GM23248 (cell line): ENCODE measurements at regions not wholly inside any gene's neighbourhood (a gene's known extent, or its start where the extent isn't known, plus 50 kb on each side); places are given as distances from the start of the nearest gene placed in this dataset.

Source experiments
- DNase-seq: peaks from one replicate; pipeline ENCODE4 v3.0.0-alpha.2; 2015
- H2AFZ ChIP-seq: fragments of 200-600 bp; sonication (generic); 2 replicates; pipeline ENCODE4 v1.6.1; 2016; ENCODE audit warnings: antibody characterized with exemption
- H3F3A ChIP-seq: fragments of 200-600 bp; sonication (generic); 2 replicates; pipeline ENCODE4 v1.6.1; 2016; ENCODE audit warnings: mild to moderate bottlenecking, antibody characterized with exemption, mixed run types; ENCODE audit not compliant: insufficient read depth
- H3K27ac ChIP-seq: fragments of 200-600 bp; sonication (generic); 2 replicates; pipeline ENCODE4 v1.5.1; 2016; ENCODE audit warnings: mild to moderate bottlenecking
- H3K27me3 ChIP-seq: fragments of 200-600 bp; sonication (generic); replicated peaks from 2 replicates; pipeline ENCODE4 v1.6.1; 2016; ENCODE audit warnings: mild to moderate bottlenecking; ENCODE audit not compliant: insufficient read depth
- H3K36me3 ChIP-seq: fragments of 200-600 bp; sonication (generic); 2 replicates; pipeline ENCODE4 v1.6.1; 2016; ENCODE audit warnings: low read depth, mild to moderate bottlenecking
- H3K4me1 ChIP-seq: fragments of 200-600 bp; sonication (generic); 2 replicates; pipeline ENCODE4 v1.6.1; 2016; ENCODE audit warnings: mild to moderate bottlenecking; ENCODE audit not compliant: insufficient read depth
- H3K4me2 ChIP-seq: fragments of 200-600 bp; sonication (generic); one replicate; pipeline ENCODE4 v1.6.1; 2016; ENCODE audit warnings: mild to moderate bottlenecking; ENCODE audit not compliant: unreplicated experiment
- H3K4me3 ChIP-seq: fragments of 200-600 bp; sonication (generic); 2 replicates; pipeline ENCODE4 v1.5.1; 2016; ENCODE audit warnings: mild to moderate bottlenecking
- H3K79me2 ChIP-seq: fragments of 200-600 bp; sonication (generic); 2 replicates; pipeline ENCODE4 v1.6.1; 2016; ENCODE audit warnings: mild to moderate bottlenecking; ENCODE audit not compliant: insufficient read depth
- H3K9ac ChIP-seq: fragments of 200-600 bp; sonication (generic); 2 replicates; pipeline ENCODE4 v1.6.1; 2016; ENCODE audit warnings: mild to moderate bottlenecking
- H3K9me2 ChIP-seq: fragments of 200-600 bp; sonication (generic); 2 replicates; pipeline ENCODE4 v1.6.1; 2016; ENCODE audit warnings: mixed run types, mild to moderate bottlenecking, moderate library complexity; ENCODE audit not compliant: insufficient read depth
- H3K9me3 ChIP-seq: fragments of 200-600 bp; sonication (generic); one replicate; pipeline ENCODE4 v1.6.1; 2017; ENCODE audit warnings: low read depth
- H4K20me1 ChIP-seq: fragments of 200-600 bp; sonication (generic); 2 replicates; pipeline ENCODE4 v1.6.0; 2016; ENCODE audit not compliant: insufficient read depth
- EZH2 ChIP-seq: fragments of 200-600 bp; sonication (generic); IDR thresholded peaks from 2 replicates; pipeline ENCODE4 v1.6.1; 2018; ENCODE audit warnings: antibody characterized with exemption, mild to moderate bottlenecking; ENCODE audit not compliant: insufficient read depth, poor library complexity, severe bottlenecking
- EZH2phosphoT487 ChIP-seq: fragments of 200-600 bp; sonication (generic); IDR thresholded peaks from 2 replicates; pipeline ENCODE4 v1.6.1; 2018; ENCODE audit warnings: antibody characterized with exemption, moderate library complexity, mild to moderate bottlenecking, low read depth; ENCODE audit not compliant: insufficient read depth
- whole genome bisulfite sequencing, 2 experiments: methylation state at CpG; one replicate each; pipeline ENCODE4 v1.1.6; 2015 to 2017; ENCODE audit warnings: low lambda C conversion rate in 2 of 2, low coverage in 1 of 2; ENCODE audit errors: missing lambda C conversion rate in 2 of 2; 5-methylcytosine and 5-hydroxymethylcytosine counted together
- in situ Hi-C: fragments of 300-500 bp; cut with MboI; formaldehyde crosslinking; loops from 2 replicates; pipeline ENCODE4 v1.15.0; 2020

- Histone ChIP-seq H3K36me3 (no peaks in the 10 kb centered on the region), H3K27me3 (no peaks in the 10 kb centered on the region), H2AFZ (no peak overlapping the region), H3K9me3 (no peaks in the 10 kb centered on the region), H3K9me2 (no peaks in the 10 kb centered on the region), H3K4me2 (no peak overlapping the region), H3K9ac (no peak overlapping the region), H3K4me1 (no peaks in the 10 kb centered on the region), H4K20me1 (no peaks in the 10 kb centered on the region), H3K4me3 (no peak overlapping the region), H3F3A (no peaks in the 10 kb centered on the region), H3K27ac (no peak overlapping the region), H3K79me2 (no peaks in the 10 kb centered on the region)
- in situ Hi-C loops = no loop called here
- no peak for DNase-seq
- 9 to 11% methylated on average over 7 of the region's 7 CpGs for WGBS, 2 experiments
- TF ChIP-seq EZH2phosphoT487 (no peak), EZH2 (no peak)
Measured at GRCh38 chr9:90460220-90460619, 182.4 kb downstream of the DIRAS2 start.

- in situ Hi-C loops = no loop called here
- Histone ChIP-seq H3K9me2 (no peaks in the 10 kb centered on the region), H3K79me2 (no peaks in the 10 kb centered on the region), H3K4me3 (no peak overlapping the region), H3F3A (no peaks in the 10 kb centered on the region), H3K9ac (no peak overlapping the region), H3K4me1 (no peaks in the 10 kb centered on the region), H2AFZ (no peak overlapping the region), H4K20me1 (no peaks in the 10 kb centered on the region), H3K4me2 (no peak overlapping the region), H3K27ac (no peak overlapping the region), H3K27me3 (no peaks in the 10 kb centered on the region), H3K36me3 (no peaks in the 10 kb centered on the region), H3K9me3 (no peaks in the 10 kb centered on the region)
- WGBS, 2 experiments = 1 to 6% methylated on average over 2 of the region's 2 CpGs
- TF ChIP-seq EZH2phosphoT487 = no peak
- no peak for DNase-seq
Measured at GRCh38 chr9:90464978-90465377, 177.6 kb downstream of the DIRAS2 start.

- no peaks in the 10 kb centered on the region for H3F3A ChIP-seq
- no peak overlapping the region for H2AFZ ChIP-seq
- in situ Hi-C loops = no loop called here
- no peak overlapping the region for H3K4me2 ChIP-seq
- no peak for DNase-seq
- H3K79me2 ChIP-seq = no peaks in the 10 kb centered on the region
- no peaks in the 10 kb centered on the region for H3K4me1 ChIP-seq
- no peak overlapping the region for H3K27ac ChIP-seq
- no peak overlapping the region for H3K9ac ChIP-seq
- H3K9me2 ChIP-seq = no peaks in the 10 kb centered on the region
- no peak overlapping the region for H3K4me3 ChIP-seq
- no peaks in the 10 kb centered on the region for H3K27me3 ChIP-seq
- no peaks in the 10 kb centered on the region for H4K20me1 ChIP-seq
- TF ChIP-seq EZH2 (no peak), EZH2phosphoT487 (no peak)
- no peaks in the 10 kb centered on the region for H3K9me3 ChIP-seq
- WGBS, 2 experiments = 12 to 14% methylated on average over 3 of the region's 3 CpGs
- no peaks in the 10 kb centered on the region for H3K36me3 ChIP-seq
Measured at GRCh38 chr9:90466441-90466840, 176.2 kb downstream of the DIRAS2 start.

GRCh38 chr9:90469435-90469834 lies 173.2 kb downstream of the DIRAS2 start:
- 43 to 51% methylated on average over 8 of the region's 8 CpGs for WGBS, 2 experiments
- Histone ChIP-seq H3K4me2 (no peak overlapping the region), H3K4me3 (no peak overlapping the region), H3K4me1 (no peaks in the 10 kb centered on the region), H3K27ac (no peak overlapping the region), H3K9ac (no peak overlapping the region), H3K79me2 (no peaks in the 10 kb centered on the region), H3K9me3 (no peaks in the 10 kb centered on the region), H3K27me3 (no peaks in the 10 kb centered on the region), H3F3A (no peaks in the 10 kb centered on the region), H3K36me3 (no peaks in the 10 kb centered on the region), H2AFZ (no peak overlapping the region), H4K20me1 (no peaks in the 10 kb centered on the region), H3K9me2 (no peaks in the 10 kb centered on the region)
- no peak for TF ChIP-seq EZH2
- TF ChIP-seq EZH2phosphoT487 = no peak
- DNase-seq = no peak
- in situ Hi-C loops = no loop called here

- Histone ChIP-seq H3K9me3 (no peaks in the 10 kb centered on the region), H3F3A (no peaks in the 10 kb centered on the region), H3K4me2 (no peak overlapping the region), H3K4me1 (no peaks in the 10 kb centered on the region), H2AFZ (no peak overlapping the region), H3K27me3 (no peaks in the 10 kb centered on the region), H3K4me3 (no peak overlapping the region), H4K20me1 (no peaks in the 10 kb centered on the region), H3K27ac (no peak overlapping the region), H3K9ac (no peak overlapping the region), H3K9me2 (no peaks in the 10 kb centered on the region), H3K36me3 (no peaks in the 10 kb centered on the region), H3K79me2 (no peaks in the 10 kb centered on the region)
- in situ Hi-C loops = no loop called here
- WGBS, 2 experiments = 20% methylated on average over 6 of the region's 6 CpGs
- no peak for TF ChIP-seq EZH2phosphoT487
- no peak for TF ChIP-seq EZH2
- DNase-seq = no peak
Measured at GRCh38 chr9:90469865-90470387, 172.7 kb downstream of the DIRAS2 start.
